Activated T-cell treated with anti-CD3 and anti-CD28 coated beads for 48 hours (primary cell): ENCODE measurements at regions not wholly inside any gene's neighbourhood (a gene's known extent, or its start where the extent isn't known, plus 50 kb on each side); places are given as distances from the start of the nearest gene placed in this dataset.

Source experiments
- DNase-seq: peaks from one replicate; pipeline ENCODE4 v3.0.0-alpha.2; 2020; ENCODE audit warnings: low read depth

DNA sequence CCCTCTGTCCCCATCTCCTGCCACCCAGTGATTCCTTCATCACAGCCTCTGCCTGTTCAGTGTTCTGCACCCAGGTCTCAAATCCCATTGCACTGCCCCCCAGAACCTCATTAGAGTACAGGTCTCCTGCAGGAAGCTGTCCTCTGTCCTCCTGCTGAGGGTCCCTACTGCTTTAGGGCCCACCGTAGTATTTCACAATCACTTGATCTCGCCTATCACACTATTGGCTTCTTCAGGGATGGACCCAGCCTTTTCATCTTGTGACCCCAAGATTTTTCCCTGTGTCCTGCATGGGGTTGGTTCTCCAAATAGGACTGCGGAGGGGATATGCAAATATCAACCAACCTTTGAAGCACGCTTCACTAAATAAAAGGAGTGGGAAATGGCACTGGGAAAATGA is 331.1 kb upstream of the AJAP1 start:
- DNase-seq, result no peak

GRCh38 chr1:4324525-4324924 is 329.9 kb upstream of the AJAP1 start:
- no peak for DNase-seq

GRCh38 chr1:4327142-4327541 is 327.3 kb upstream of the AJAP1 start:
- no peak for DNase-seq

- DNase-seq, result no peak
Measured at GRCh38 chr1:4328402-4329071, 325.9 kb upstream of the AJAP1 start.

- no peak for DNase-seq
Measured at GRCh38 chr1:4330805-4331766, 323.3 kb upstream of the AJAP1 start.

- DNase-seq, result no peak
Measured at GRCh38 chr1:4331767-4332163, 322.6 kb upstream of the AJAP1 start.

DNA sequence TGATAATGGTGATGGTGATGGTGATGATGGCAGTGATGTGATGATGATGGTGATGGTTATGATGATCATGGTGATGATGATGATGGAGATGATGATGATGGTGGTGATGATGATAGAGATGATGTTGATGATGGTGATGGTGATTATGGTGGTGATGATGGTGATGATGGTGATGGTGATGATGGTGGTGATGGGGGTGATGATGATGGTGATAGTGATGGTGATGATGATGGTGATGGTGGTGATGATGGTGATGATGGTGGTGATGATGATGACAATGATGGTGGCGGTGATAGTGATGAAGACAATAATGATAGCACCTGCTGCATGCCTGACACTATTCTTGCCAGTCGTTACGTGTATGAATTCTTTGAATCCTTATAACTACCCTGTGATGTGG is 317.9 kb upstream of the AJAP1 start:
- no peak for DNase-seq

DNA sequence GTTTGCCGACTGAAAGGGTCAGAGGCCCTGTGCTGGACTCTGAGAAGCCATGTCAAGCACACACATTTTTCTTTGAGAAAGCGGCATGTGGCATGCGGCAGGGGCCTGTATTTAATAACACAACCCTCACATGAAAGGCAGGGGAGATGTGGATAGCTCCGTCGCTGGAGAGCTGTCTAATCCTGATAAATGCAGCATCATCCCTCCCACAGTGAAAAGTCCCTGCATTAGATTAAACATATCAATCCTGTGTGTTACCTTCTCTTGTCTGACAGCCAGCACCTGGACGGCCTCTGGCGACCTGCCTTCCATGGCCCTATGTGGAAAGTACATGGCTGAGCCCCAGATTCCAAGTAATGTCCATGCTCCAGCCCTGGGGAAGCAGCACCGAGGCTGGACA is 313.0 kb upstream of the AJAP1 start:
- no peak for DNase-seq

GRCh38 chr1:4344065-4344732 is 310.2 kb upstream of the AJAP1 start:
- DNase-seq, result no peak

GRCh38 chr1:4345094-4345493 is 309.3 kb upstream of the AJAP1 start:
- no peak for DNase-seq

GRCh38 chr1:4346131-4346530 is 308.3 kb upstream of the AJAP1 start:
- DNase-seq, result no peak

- DNase-seq, result no peak
Measured at GRCh38 chr1:4351453-4351852, 303.0 kb upstream of the AJAP1 start.

GRCh38 chr1:4353090-4353856 is 301.1 kb upstream of the AJAP1 start:
- no peak for DNase-seq

- no peak for DNase-seq
Measured at GRCh38 chr1:4355839-4356238, 298.6 kb upstream of the AJAP1 start.

- no peak for DNase-seq
Measured at GRCh38 chr1:4362314-4363044, 291.9 kb upstream of the AJAP1 start.

DNA sequence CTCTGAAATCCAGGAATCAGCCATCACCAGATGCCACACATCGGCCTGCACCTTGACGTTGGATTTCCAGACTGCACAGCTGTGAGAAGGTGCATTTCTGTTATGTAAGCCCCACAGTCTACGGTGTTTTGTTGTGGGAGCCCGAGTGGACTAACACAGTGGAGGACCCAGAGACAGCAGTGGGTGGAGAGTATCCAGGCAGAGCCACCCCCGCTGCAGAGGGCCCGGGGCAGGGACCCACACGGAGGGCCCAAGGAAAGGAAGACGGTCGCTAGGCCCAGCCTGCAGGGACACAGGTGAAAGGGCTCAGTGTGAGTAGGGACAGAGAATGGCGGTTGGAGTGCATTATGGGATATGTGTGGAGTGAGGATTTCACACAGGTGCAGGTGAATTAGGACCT is 288.3 kb upstream of the AJAP1 start:
- DNase-seq, result no peak

- DNase-seq, result no peak
Measured at GRCh38 chr1:4367230-4367777, 287.1 kb upstream of the AJAP1 start.

- DNase-seq, result no peak
Measured at GRCh38 chr1:4369335-4369734, 285.1 kb upstream of the AJAP1 start.

GRCh38 chr1:4371849-4372248 is 282.6 kb upstream of the AJAP1 start:
- DNase-seq, result no peak

DNA sequence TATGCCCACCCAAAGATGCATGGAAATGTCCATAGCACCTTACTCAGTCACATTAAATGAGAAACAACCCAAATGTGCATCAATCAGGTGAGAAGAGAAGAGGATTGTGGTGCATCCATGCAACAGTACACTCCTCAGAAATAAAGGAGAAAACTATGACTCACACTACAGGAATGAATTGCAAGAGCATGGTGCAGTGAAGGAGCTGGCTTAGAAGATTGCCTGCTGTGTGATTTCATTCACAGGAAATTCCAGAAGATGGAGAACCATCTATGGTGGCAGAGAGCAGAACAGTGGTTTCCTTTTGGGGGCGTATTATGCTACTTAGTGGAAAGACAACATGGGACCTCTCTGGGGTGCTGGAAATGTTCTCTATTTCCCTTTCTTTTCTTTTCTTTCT is 278.6 kb upstream of the AJAP1 start:
- DNase-seq, result no peak
